ENCODE measurements at regions not wholly inside any gene's neighbourhood (a gene's known extent, or its start where the extent isn't known, plus 50 kb on each side); places are given as distances from the start of the nearest gene placed in this dataset.

- H3K27me3 ChIP-seq (ENCODE audit: control insufficient read depth in 1 of 2, insufficient read depth in 2 of 2, low read length in 1 of 2), result no peaks in the 10 kb centered on the region
- WGBS, 2 donors, result 69 to 78% methylated on average over 4 of the region's 4 CpGs
- DNase-seq, result no peak
- no peaks in the 10 kb centered on the region for H3K4me1 ChIP-seq (ENCODE audit: control insufficient read depth in 1 of 2, insufficient read depth in 2 of 2, low read length in 2 of 2)
- H3K36me3 ChIP-seq (ENCODE audit: control insufficient read depth in 1 of 2, insufficient read depth in 2 of 2, low read length in 1 of 2), result no peaks in the 10 kb centered on the region
- no peak overlapping the region for H3K4me3 ChIP-seq (ENCODE audit: low read length in 2 of 2)
- no peak for ATAC-seq (ENCODE audit: low FRiP score)
- no peaks in the 10 kb centered on the region for H3K9me3 ChIP-seq (ENCODE audit: control insufficient read depth, low read length)
- intact Hi-C loops (cut with DNase I), result no loop called here
- no peak overlapping the region for H3K27ac ChIP-seq (ENCODE audit: low read depth in 1 of 2, low read length in 2 of 2)
These were observed 74.3 kb downstream of the SLC25A15 start for GRCh38 chr13:40863723-40864122.

- H3K4me1 ChIP-seq (ENCODE audit: control insufficient read depth in 1 of 2, insufficient read depth in 2 of 2, low read length in 2 of 2), result no peaks in the 10 kb centered on the region
- H3K36me3 ChIP-seq (ENCODE audit: control insufficient read depth in 1 of 2, insufficient read depth in 2 of 2, low read length in 1 of 2), result peaks cover 8 to 13% of the 10 kb centered on the region in 2 donors
- no peak for ATAC-seq (ENCODE audit: low FRiP score)
- peaks cover 29% of the 10 kb centered on the region for H3K9me3 ChIP-seq (ENCODE audit: control insufficient read depth, low read length)
- H3K27ac ChIP-seq (ENCODE audit: low read depth in 1 of 2, low read length in 2 of 2), result no peak overlapping the region
- intact Hi-C loops (cut with DNase I), result no loop called here
- H3K4me3 ChIP-seq (ENCODE audit: low read length in 2 of 2), result no peak overlapping the region
- H3K27me3 ChIP-seq (ENCODE audit: control insufficient read depth in 1 of 2, insufficient read depth in 2 of 2, low read length in 1 of 2), result no peaks in the 10 kb centered on the region
- no peak for DNase-seq
- WGBS, 2 donors, result 93 to 97% methylated on average over 5 of the region's 5 CpGs
These were observed 84.8 kb downstream of the SLC25A15 start for GRCh38 chr13:40874138-40874779.

GRCh38 chr13:40875044-40875443 is 85.6 kb downstream of the SLC25A15 start:
- H3K9me3 ChIP-seq (ENCODE audit: control insufficient read depth, low read length), result peaks cover 29% of the 10 kb centered on the region
- ATAC-seq (ENCODE audit: low FRiP score), result no peak

DNA sequence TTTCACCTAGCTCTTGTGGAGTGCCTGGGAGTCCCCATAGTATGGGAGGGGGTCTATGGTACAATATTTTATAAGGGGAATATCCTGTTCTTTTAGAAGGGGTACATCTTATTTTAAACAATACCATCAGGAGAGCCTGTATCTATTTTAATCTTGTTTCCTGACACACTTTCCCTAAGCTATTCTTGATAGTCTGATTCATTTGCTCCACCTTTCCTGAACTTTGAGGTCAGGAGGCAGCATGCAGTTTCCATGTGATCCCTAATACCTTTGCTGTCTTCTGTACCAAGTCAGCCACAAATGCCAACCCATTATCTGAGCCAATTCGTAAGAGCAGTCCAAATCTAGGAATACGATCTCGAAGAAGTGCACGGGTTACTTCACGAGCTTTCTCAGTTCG is 86.2 kb downstream of the SLC25A15 start:
- 97 to 99% methylated on average over 6 of the region's 6 CpGs for WGBS, 2 donors
- Histone ChIP-seq H3K4me3 (ENCODE audit: low read length in 2 of 2) (no peak overlapping the region), H3K36me3 (ENCODE audit: control insufficient read depth in 1 of 2, insufficient read depth in 2 of 2, low read length in 1 of 2) (peaks cover 8 to 13% of the 10 kb centered on the region in 2 donors), H3K4me1 (ENCODE audit: control insufficient read depth in 1 of 2, insufficient read depth in 2 of 2, low read length in 2 of 2) (no peaks in the 10 kb centered on the region), H3K27ac (ENCODE audit: low read depth in 1 of 2, low read length in 2 of 2) (no peak overlapping the region), H3K27me3 (ENCODE audit: control insufficient read depth in 1 of 2, insufficient read depth in 2 of 2, low read length in 1 of 2) (no peaks in the 10 kb centered on the region), H3K9me3 (ENCODE audit: control insufficient read depth, low read length) (peaks cover 29% of the 10 kb centered on the region)
- no peak for ATAC-seq (ENCODE audit: low FRiP score)
- intact Hi-C loops (cut with DNase I), result no loop called here
- no peak for DNase-seq

More at GRCh38 chr13:40875044-40875443, 85.6 kb downstream of the SLC25A15 start:
- no peaks in the 10 kb centered on the region for H3K27me3 ChIP-seq (ENCODE audit: control insufficient read depth in 1 of 2, insufficient read depth in 2 of 2, low read length in 1 of 2)
- peak in 1 of 2 donors; percentile 26 for DNase-seq
- intact Hi-C loops (cut with DNase I), result no loop called here
- H3K36me3 ChIP-seq (ENCODE audit: control insufficient read depth in 1 of 2, insufficient read depth in 2 of 2, low read length in 1 of 2), result peaks cover 8 to 13% of the 10 kb centered on the region in 2 donors
- WGBS, 2 donors, result 96 to 98% methylated on average over 4 of the region's 4 CpGs
- no peak overlapping the region for H3K4me3 ChIP-seq (ENCODE audit: low read length in 2 of 2)
- H3K4me1 ChIP-seq (ENCODE audit: control insufficient read depth in 1 of 2, insufficient read depth in 2 of 2, low read length in 2 of 2), result no peaks in the 10 kb centered on the region
- H3K27ac ChIP-seq (ENCODE audit: low read depth in 1 of 2, low read length in 2 of 2), result no peak overlapping the region

- Histone ChIP-seq H3K9me3 (ENCODE audit: control insufficient read depth, low read length) (peaks cover 29% of the 10 kb centered on the region), H3K36me3 (ENCODE audit: control insufficient read depth in 1 of 2, insufficient read depth in 2 of 2, low read length in 1 of 2) (peaks cover 8 to 13% of the 10 kb centered on the region in 2 donors), H3K27ac (ENCODE audit: low read depth in 1 of 2, low read length in 2 of 2) (no peak overlapping the region), H3K4me3 (ENCODE audit: low read length in 2 of 2) (no peak overlapping the region), H3K27me3 (ENCODE audit: control insufficient read depth in 1 of 2, insufficient read depth in 2 of 2, low read length in 1 of 2) (no peaks in the 10 kb centered on the region), H3K4me1 (ENCODE audit: control insufficient read depth in 1 of 2, insufficient read depth in 2 of 2, low read length in 2 of 2) (no peaks in the 10 kb centered on the region)
- DNase-seq (peak in 1 of 2 donors; percentile 30), ATAC-seq (ENCODE audit: low FRiP score) (no peak)
- intact Hi-C loops (cut with DNase I), result no loop called here
- WGBS, 2 donors, result 96 to 98% methylated on average over 8 of the region's 8 CpGs
These were observed 86.8 kb downstream of the SLC25A15 start for GRCh38 chr13:40876020-40876738.

DNA sequence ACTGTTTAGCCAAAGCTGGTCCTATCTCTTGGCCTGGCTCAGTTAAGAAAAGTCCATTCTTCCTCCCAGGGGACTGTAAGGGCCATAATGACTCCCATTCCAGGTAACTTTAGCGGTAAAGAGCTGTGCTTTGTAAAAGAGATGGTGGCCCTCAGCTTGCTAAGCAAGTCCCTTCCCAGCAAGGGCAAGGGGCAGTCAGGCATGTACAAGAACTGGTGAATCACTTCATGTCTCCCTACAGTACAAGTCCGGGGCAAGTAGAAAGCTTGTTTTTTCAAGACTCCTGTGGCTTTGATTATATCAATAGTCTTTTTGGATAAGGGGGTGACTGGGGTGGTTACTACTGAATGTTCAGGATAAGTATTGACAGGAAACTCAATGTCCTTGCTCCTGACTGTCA is 88.9 kb downstream of the SLC25A15 start:
- no peak for ATAC-seq (ENCODE audit: low FRiP score)
- peaks cover 7 to 16% of the 10 kb centered on the region in 2 donors for H3K36me3 ChIP-seq (ENCODE audit: control insufficient read depth in 1 of 2, insufficient read depth in 2 of 2, low read length in 1 of 2)
- intact Hi-C loops (cut with DNase I), result no loop called here
- no peaks in the 10 kb centered on the region for H3K27me3 ChIP-seq (ENCODE audit: control insufficient read depth in 1 of 2, insufficient read depth in 2 of 2, low read length in 1 of 2)
- no peak overlapping the region for H3K27ac ChIP-seq (ENCODE audit: low read depth in 1 of 2, low read length in 2 of 2)
- H3K9me3 ChIP-seq (ENCODE audit: control insufficient read depth, low read length), result peaks cover 21% of the 10 kb centered on the region
- DNase-seq, result no peak
- WGBS, 2 donors, result 91 to 92% methylated on average over 2 of the region's 2 CpGs
- no peak overlapping the region for H3K4me3 ChIP-seq (ENCODE audit: low read length in 2 of 2)
- H3K4me1 ChIP-seq (ENCODE audit: control insufficient read depth in 1 of 2, insufficient read depth in 2 of 2, low read length in 2 of 2), result no peaks in the 10 kb centered on the region

DNA sequence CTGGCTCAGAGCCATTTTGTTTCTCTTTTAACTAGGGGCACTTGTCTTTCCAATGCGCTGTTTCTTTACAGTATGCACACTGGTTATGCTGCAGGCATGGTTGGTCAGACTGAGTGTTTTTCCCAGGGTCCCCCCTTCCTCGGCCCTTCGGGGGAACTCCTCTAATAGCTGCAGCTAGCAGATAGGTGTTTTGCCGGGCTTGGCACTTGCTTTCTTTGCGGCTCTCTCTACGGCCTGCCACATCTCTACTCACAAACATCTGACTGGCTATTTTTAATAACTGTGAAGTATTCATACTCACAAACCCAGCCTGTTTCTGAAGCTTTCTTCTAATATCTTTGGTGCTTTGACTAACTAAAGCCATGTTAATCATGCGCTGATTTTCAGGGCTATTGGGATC is 89.4 kb downstream of the SLC25A15 start:
- no peaks in the 10 kb centered on the region for H3K4me1 ChIP-seq (ENCODE audit: control insufficient read depth in 1 of 2, insufficient read depth in 2 of 2, low read length in 2 of 2)
- no peak overlapping the region for H3K4me3 ChIP-seq (ENCODE audit: low read length in 2 of 2)
- H3K36me3 ChIP-seq (ENCODE audit: control insufficient read depth in 1 of 2, insufficient read depth in 2 of 2, low read length in 1 of 2), result peaks cover 6 to 16% of the 10 kb centered on the region in 2 donors
- WGBS, 2 donors, result 97 to 98% methylated on average over 7 of the region's 7 CpGs
- no peak overlapping the region for H3K27ac ChIP-seq (ENCODE audit: low read depth in 1 of 2, low read length in 2 of 2)
- H3K9me3 ChIP-seq (ENCODE audit: control insufficient read depth, low read length), result peaks cover 18% of the 10 kb centered on the region
- intact Hi-C loops (cut with DNase I), result no loop called here
- H3K27me3 ChIP-seq (ENCODE audit: control insufficient read depth in 1 of 2, insufficient read depth in 2 of 2, low read length in 1 of 2), result no peaks in the 10 kb centered on the region
- DNase-seq (no peak), ATAC-seq (ENCODE audit: low FRiP score) (no peak)
